Mucosa of rectum (tissue), 2 donors: ENCODE measurements at regions not wholly inside any gene's neighbourhood (a gene's known extent, or its start where the extent isn't known, plus 50 kb on each side); places are given as distances from the start of the nearest gene placed in this dataset.
"Not testable (repeated sequence)": the region's sequence is repeated elsewhere in the genome, so short reads cannot be mapped to it uniquely, and the experiment has no call there.

Experiments
- H3K27ac ChIP-seq, 2 donors: one replicate each; pipeline ENCODE4 v1.7.0; 2013; ENCODE audit warnings: inconsistent platforms in 2 of 2, low read depth in 2 of 2, low read length in 2 of 2
- H3K27me3 ChIP-seq, 2 donors: one replicate each; pipeline ENCODE4 v1.7.0; 2013; ENCODE audit warnings: low read length in 2 of 2; ENCODE audit not compliant: control insufficient read depth in 2 of 2, insufficient read depth in 2 of 2
- H3K36me3 ChIP-seq, 2 donors: one replicate each; pipeline ENCODE4 v1.7.0; 2013; ENCODE audit warnings: low read length in 2 of 2; ENCODE audit not compliant: control insufficient read depth in 2 of 2, insufficient read depth in 2 of 2
- H3K4me1 ChIP-seq, 2 donors: one replicate each; pipeline ENCODE4 v1.7.0; 2013; ENCODE audit warnings: low read length in 2 of 2, mild to moderate bottlenecking in 1 of 2; ENCODE audit not compliant: control insufficient read depth in 2 of 2, insufficient read depth in 2 of 2
- H3K4me3 ChIP-seq, 2 donors: one replicate each; pipeline ENCODE4 v1.7.0; 2013; ENCODE audit warnings: low read length in 2 of 2
- H3K9ac ChIP-seq, 2 donors: one replicate each; pipeline ENCODE4 v1.7.0; 2013; ENCODE audit warnings: low read length in 2 of 2, low read depth in 1 of 2, mild to moderate bottlenecking in 1 of 2
- H3K9me3 ChIP-seq, 2 donors: one replicate each; pipeline ENCODE4 v1.7.0; 2013; ENCODE audit warnings: low read length in 2 of 2; ENCODE audit not compliant: control insufficient read depth in 2 of 2
- donor health status: healthy.
- donor health status: Normal muscosa, but diverticular disease.

GRCh38 chr9:40975351-40975750, 153.1 kb downstream of the FOXD4L6 start:
- H3K4me3 ChIP-seq, H3K27me3 ChIP-seq, H3K4me1 ChIP-seq, H3K36me3 ChIP-seq, H3K9me3 ChIP-seq, H3K27ac ChIP-seq, H3K9ac ChIP-seq: not testable (repeated sequence)

- H3K9ac ChIP-seq, H3K27ac ChIP-seq, H3K36me3 ChIP-seq: not testable (repeated sequence)
Observed at GRCh38 chr9:40974912-40975311, 153.6 kb downstream of the FOXD4L6 start.

GRCh38 chr9:40971773-40972172, 156.7 kb downstream of the FOXD4L6 start:
- H3K27me3 ChIP-seq, H3K9ac ChIP-seq, H3K36me3 ChIP-seq, H3K4me1 ChIP-seq, H3K9me3 ChIP-seq, H3K4me3 ChIP-seq, H3K27ac ChIP-seq: not testable (repeated sequence)

More at GRCh38 chr9:40974912-40975311, 153.6 kb downstream of the FOXD4L6 start:
- H3K4me1 ChIP-seq, H3K9me3 ChIP-seq, H3K27me3 ChIP-seq, H3K4me3 ChIP-seq: not testable (repeated sequence)

- H3K4me1 ChIP-seq, H3K4me3 ChIP-seq, H3K9ac ChIP-seq, H3K36me3 ChIP-seq, H3K9me3 ChIP-seq, H3K27ac ChIP-seq, H3K27me3 ChIP-seq: not testable (repeated sequence)
Observed at GRCh38 chr9:40970340-40970739, 158.1 kb downstream of the FOXD4L6 start.

- not testable (repeated sequence) for H3K27me3 ChIP-seq, H3K9ac ChIP-seq, H3K4me3 ChIP-seq, H3K36me3 ChIP-seq, H3K9me3 ChIP-seq, H3K27ac ChIP-seq, H3K4me1 ChIP-seq
Observed at GRCh38 chr9:40962461-40962860, 166.0 kb downstream of the FOXD4L6 start.

GRCh38 chr9:40951876-40952494, 176.5 kb downstream of the FOXD4L6 start:
- not testable (repeated sequence) for H3K9ac ChIP-seq, H3K27ac ChIP-seq, H3K4me3 ChIP-seq, H3K27me3 ChIP-seq, H3K9me3 ChIP-seq, H3K36me3 ChIP-seq, H3K4me1 ChIP-seq

- H3K9me3 ChIP-seq, H3K4me1 ChIP-seq, H3K36me3 ChIP-seq, H3K9ac ChIP-seq, H3K27me3 ChIP-seq, H3K27ac ChIP-seq, H3K4me3 ChIP-seq: not testable (repeated sequence)
Observed at GRCh38 chr9:40946228-40946627, 182.3 kb downstream of the FOXD4L6 start.

GRCh38 chr9:40942730-40943129, 185.8 kb downstream of the FOXD4L6 start:
- H3K27me3 ChIP-seq, H3K9ac ChIP-seq, H3K36me3 ChIP-seq, H3K4me1 ChIP-seq, H3K27ac ChIP-seq, H3K9me3 ChIP-seq, H3K4me3 ChIP-seq: not testable (repeated sequence)

- not testable (repeated sequence) for H3K4me1 ChIP-seq, H3K9me3 ChIP-seq, H3K27ac ChIP-seq, H3K27me3 ChIP-seq, H3K9ac ChIP-seq, H3K36me3 ChIP-seq, H3K4me3 ChIP-seq
Observed at GRCh38 chr9:40939888-40940209, 188.6 kb downstream of the FOXD4L6 start.

- not testable (repeated sequence) for H3K9me3 ChIP-seq, H3K9ac ChIP-seq, H3K4me1 ChIP-seq, H3K27me3 ChIP-seq, H3K27ac ChIP-seq, H3K36me3 ChIP-seq, H3K4me3 ChIP-seq
Observed at GRCh38 chr9:40939201-40939887, 189.1 kb downstream of the FOXD4L6 start.

- no peaks in the 10 kb centered on the region for H3K4me1 ChIP-seq
- no peaks in the 10 kb centered on the region for H3K36me3 ChIP-seq
- no peak overlapping the region for H3K27ac ChIP-seq
- no peaks in the 10 kb centered on the region for H3K27me3 ChIP-seq
- H3K9ac ChIP-seq: no peak overlapping the region
- H3K9me3 ChIP-seq: peaks cover 5 to 11% of the 10 kb centered on the region in 2 donors
- H3K4me3 ChIP-seq: no peak overlapping the region
Observed at GRCh38 chr9:40935336-40935735, 193.1 kb downstream of the FOXD4L6 start.
